ENCODE measurements at regions not wholly inside any gene's neighbourhood (a gene's known extent, or its start where the extent isn't known, plus 50 kb on each side); places are given as distances from the start of the nearest gene placed in this dataset.

GRCh38 chr2:35428548-35428947, 927.0 kb upstream of the CRIM1 start:
- TF ChIP-seq POLR2A (IDR thresholded peaks at IDR 0.05; ENCODE audit: extremely low read depth, insufficient read length), result no peak
- TF ChIP-seq CTCF (IDR thresholded peaks at IDR 0.05; ENCODE audit: low read depth, low read length), result peak; percentile 84
- TF ChIP-seq MAX (IDR thresholded peaks at IDR 0.05; ENCODE audit: low read depth, low read length), result no peak
- no peak for TF ChIP-seq MYC (IDR thresholded peaks at IDR 0.05; ENCODE audit: low read depth, low read length)
- DNase-seq (ENCODE audit: low read depth), result peak; percentile 62
- no peak overlapping the region for H3K4me3 ChIP-seq (ENCODE audit: low read depth, low read length)

- DNase-seq (ENCODE audit: low read depth), result no peak
- no peak for TF ChIP-seq POLR2A (IDR thresholded peaks at IDR 0.05; ENCODE audit: extremely low read depth, insufficient read length)
- no peak for TF ChIP-seq MYC (IDR thresholded peaks at IDR 0.05; ENCODE audit: low read depth, low read length)
- TF ChIP-seq MAX (IDR thresholded peaks at IDR 0.05; ENCODE audit: low read depth, low read length), result no peak
- TF ChIP-seq CTCF (IDR thresholded peaks at IDR 0.05; ENCODE audit: low read depth, low read length), result no peak
These were observed 934.1 kb upstream of the CRIM1 start for GRCh38 chr2:35421485-35421884.

GRCh38 chr2:35417293-35417692, 938.3 kb upstream of the CRIM1 start:
- TF ChIP-seq POLR2A (IDR thresholded peaks at IDR 0.05; ENCODE audit: extremely low read depth, insufficient read length) (no peak), MYC (IDR thresholded peaks at IDR 0.05; ENCODE audit: low read depth, low read length) (no peak), CTCF (IDR thresholded peaks at IDR 0.05; ENCODE audit: low read depth, low read length) (no peak), MAX (IDR thresholded peaks at IDR 0.05; ENCODE audit: low read depth, low read length) (no peak)
- H3K4me3 ChIP-seq (ENCODE audit: low read depth, low read length), result no peak overlapping the region
- DNase-seq (ENCODE audit: low read depth), result no peak

More at GRCh38 chr2:35421485-35421884, 934.1 kb upstream of the CRIM1 start:
- no peak overlapping the region for H3K4me3 ChIP-seq (ENCODE audit: low read depth, low read length)

GRCh38 chr2:35416391-35417140, 939.0 kb upstream of the CRIM1 start:
- TF ChIP-seq CTCF (IDR thresholded peaks at IDR 0.05; ENCODE audit: low read depth, low read length) (no peak), MYC (IDR thresholded peaks at IDR 0.05; ENCODE audit: low read depth, low read length) (no peak), POLR2A (IDR thresholded peaks at IDR 0.05; ENCODE audit: extremely low read depth, insufficient read length) (no peak), MAX (IDR thresholded peaks at IDR 0.05; ENCODE audit: low read depth, low read length) (no peak)
- H3K4me3 ChIP-seq (ENCODE audit: low read depth, low read length), result no peak overlapping the region

GRCh38 chr2:35415942-35416341, 939.6 kb upstream of the CRIM1 start:
- H3K4me3 ChIP-seq (ENCODE audit: low read depth, low read length), result no peak overlapping the region
- DNase-seq (ENCODE audit: low read depth), result no peak
- TF ChIP-seq MYC (IDR thresholded peaks at IDR 0.05; ENCODE audit: low read depth, low read length), result no peak
- TF ChIP-seq CTCF (IDR thresholded peaks at IDR 0.05; ENCODE audit: low read depth, low read length), result no peak
- TF ChIP-seq POLR2A (IDR thresholded peaks at IDR 0.05; ENCODE audit: extremely low read depth, insufficient read length), result no peak
- TF ChIP-seq MAX (IDR thresholded peaks at IDR 0.05; ENCODE audit: low read depth, low read length), result no peak

More at GRCh38 chr2:35416391-35417140, 939.0 kb upstream of the CRIM1 start:
- DNase-seq (ENCODE audit: low read depth), result no peak
